GM19043 (cell line): ENCODE measurements at regions not wholly inside any gene's neighbourhood (a gene's known extent, or its start where the extent isn't known, plus 50 kb on each side); places are given as distances from the start of the nearest gene placed in this dataset.
"Not testable (repeated sequence)": the region's sequence is repeated elsewhere in the genome, so short reads cannot be mapped to it uniquely, and the experiment has no call there.

Source experiments
- ATAC-seq: cut with Tn5 transposase; IDR thresholded peaks from one replicate; pipeline ENCODE4 v1.9.1; 2021; ENCODE audit warnings: low read depth; ENCODE audit not compliant: unreplicated experiment

DNA sequence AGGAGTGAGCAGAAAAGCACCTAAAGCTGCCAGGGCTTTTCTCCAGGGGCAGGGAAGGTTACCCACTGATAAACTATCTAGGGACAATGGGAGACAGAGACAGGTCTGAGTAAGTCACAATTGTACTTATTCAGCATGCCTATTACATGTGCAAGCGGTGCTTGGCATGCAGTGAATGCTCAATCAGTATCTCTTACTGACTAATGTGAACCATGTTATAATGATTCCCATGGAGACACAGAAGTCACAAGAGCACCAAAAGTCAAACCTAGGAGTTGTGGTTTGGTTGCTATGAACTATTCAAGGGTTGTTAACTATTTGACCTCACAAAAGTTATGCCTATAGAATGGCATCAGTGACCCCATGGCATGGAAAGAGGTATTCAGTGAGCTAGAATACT, 50.0 kb upstream of the RASGRP1 start:
- no peak for ATAC-seq

DNA sequence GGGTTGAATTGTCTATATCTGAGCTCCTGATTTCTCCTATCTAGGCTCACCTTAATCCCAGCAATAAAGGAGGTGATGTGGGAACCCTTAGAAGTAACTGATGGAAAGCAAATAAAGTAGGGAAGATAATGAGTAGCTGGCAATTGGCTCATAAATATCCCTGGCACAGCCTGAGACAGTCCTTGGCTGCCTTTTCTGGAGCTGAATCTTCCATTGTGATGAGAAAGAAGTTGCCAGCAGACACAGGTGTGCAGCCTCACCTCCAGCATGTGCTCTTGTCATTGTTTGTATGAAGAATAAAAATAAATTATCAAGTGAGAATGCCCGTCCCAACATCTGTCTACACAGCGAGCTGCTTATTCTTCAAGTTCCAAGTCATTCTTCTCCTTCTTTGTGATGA, 53.2 kb upstream of the RASGRP1 start:
- no peak for ATAC-seq

DNA sequence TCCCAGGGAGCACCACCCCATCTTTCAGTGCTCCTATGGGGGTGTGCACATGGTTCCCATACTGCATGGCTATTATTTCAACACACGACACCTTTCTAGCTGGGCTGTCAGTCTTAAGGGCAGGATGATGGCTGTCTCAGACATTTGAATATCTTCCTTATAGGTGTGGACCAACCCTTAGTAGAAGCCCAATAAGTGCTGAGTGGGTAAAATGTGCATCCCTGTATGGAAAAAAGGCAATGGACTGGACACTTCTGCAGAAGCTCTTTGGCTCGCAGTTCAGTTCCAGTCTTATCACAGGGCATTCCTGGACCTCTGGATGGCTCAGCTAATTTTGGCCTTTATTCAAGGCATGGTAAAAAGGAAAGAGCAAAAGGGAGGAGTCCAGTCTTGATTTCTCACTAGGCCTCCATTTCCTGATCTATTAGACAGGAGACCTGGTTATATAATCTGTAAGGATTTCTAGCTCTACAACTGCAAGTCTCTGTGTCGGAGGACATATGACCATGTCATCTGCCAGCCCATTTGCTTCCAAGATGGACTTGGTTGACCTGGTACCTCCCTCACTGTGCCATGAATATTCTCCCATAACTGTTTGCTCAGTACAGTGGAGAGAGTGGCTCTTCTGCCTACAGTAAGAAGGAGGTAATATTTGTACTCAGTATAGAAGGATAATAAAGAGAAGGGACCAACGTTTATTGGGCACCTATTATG, 53.8 kb upstream of the RASGRP1 start:
- ATAC-seq, result no peak

DNA sequence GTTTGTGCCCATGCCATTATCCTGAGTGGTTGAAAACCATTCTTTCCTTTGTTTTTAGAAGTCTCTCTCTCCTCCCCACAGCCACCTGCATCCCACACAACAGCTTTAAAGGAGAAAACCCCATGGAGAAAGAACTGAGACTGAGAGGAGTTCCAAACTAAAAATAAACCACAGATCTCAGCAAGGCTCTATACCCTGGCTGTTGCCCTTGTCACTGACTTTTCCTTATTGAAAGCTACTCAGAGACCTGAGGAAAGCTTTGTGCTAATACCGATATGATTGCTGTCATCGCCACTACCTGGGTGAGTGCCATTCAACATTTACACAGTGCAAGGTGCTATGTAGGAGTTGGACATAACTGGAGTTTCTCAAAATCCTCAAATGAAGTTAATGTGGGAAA, 55.5 kb upstream of the RASGRP1 start:
- ATAC-seq, result no peak

DNA sequence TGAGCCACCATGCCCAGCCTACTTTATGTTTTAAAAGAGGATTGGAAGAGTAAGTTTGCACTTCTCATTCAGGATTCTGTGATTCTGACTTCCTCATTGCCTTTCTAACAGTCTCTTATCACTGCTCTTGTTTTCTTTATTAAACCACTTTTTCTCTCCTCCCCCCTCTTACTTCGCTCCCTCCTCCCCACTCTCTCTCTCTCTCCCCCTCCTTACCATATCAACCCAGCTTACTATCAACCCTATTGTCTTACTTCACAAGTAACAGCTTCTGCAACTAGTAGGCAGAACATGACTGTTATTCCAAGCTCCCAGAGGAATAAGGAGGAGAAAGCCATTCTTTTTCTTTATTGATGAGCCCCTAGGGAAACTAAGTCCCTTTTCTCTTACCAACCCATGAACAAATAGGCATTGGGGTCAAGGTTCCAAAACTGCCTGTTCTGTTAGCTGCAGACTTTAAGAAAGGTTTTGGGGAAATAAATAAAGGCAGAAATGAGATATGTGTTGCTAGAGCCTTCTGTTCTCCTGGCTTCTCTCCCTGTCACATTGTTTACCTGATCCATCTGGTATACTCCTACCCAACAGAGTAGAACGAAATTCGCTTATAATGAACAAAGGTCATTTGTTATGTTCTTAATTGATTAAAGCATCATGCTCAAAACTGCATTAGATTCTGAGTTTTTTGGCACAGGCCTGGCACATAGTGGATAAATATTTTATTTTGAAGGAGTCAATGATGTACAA, 56.4 kb upstream of the RASGRP1 start:
- no peak for ATAC-seq

DNA sequence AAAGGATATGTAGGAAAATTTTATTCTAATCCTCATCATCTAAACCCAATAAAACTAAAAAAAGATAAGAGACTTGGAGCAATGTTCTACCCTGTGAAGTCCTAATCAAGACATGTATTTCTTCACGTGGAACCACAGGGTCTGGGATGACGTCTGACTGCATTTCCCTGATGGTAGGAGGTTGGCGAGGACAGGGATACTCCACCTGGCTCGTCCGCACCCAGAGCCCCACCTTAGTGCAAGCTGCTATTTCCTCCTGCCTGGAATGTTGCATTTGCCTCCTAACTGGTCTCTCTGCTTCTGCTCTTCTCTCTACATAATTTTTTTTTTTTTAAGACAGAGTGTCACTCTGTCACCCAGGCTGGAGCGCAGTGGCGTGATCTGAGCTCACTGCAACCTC, 57.7 kb upstream of the RASGRP1 start:
- ATAC-seq, result no peak

DNA sequence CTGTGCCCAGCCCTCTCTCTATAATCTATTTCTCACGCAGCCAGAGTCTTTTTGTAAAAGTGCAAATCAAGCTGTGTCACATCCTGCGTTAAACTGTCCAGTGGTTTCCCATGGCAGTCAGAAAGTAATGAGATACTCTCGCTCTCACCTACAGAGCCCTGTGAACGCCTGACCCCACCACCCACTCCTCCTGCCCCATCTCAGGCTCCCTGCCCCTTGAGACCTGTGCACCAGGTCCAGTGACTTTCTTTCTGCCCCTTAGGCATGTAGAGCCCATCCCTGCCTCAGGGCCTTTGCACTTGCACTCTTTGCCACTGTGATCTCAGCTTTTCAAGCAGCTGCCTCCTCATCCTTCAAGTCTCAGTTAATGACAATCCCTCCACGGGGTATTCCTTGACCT, 58.3 kb upstream of the RASGRP1 start:
- no peak for ATAC-seq

DNA sequence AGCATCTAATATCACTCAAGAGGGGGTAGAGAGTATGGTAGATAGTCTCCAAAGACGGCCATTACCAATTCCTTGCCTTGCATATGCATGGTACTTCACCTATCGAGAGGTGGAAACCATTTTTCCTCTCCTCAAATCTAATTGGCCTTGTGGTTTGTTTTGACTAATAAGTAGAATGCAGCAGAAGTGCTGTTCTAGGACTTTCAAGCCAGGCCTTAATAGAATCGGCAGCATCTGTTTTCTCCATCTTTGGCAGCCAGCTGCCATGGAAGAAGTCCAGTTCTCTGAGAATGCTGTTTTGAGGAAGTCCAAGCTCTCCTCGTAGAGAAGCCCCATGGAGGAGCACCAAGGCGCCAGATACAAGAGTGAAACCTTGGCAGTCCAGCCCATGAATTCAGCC, 59.1 kb upstream of the RASGRP1 start:
- no peak for ATAC-seq

DNA sequence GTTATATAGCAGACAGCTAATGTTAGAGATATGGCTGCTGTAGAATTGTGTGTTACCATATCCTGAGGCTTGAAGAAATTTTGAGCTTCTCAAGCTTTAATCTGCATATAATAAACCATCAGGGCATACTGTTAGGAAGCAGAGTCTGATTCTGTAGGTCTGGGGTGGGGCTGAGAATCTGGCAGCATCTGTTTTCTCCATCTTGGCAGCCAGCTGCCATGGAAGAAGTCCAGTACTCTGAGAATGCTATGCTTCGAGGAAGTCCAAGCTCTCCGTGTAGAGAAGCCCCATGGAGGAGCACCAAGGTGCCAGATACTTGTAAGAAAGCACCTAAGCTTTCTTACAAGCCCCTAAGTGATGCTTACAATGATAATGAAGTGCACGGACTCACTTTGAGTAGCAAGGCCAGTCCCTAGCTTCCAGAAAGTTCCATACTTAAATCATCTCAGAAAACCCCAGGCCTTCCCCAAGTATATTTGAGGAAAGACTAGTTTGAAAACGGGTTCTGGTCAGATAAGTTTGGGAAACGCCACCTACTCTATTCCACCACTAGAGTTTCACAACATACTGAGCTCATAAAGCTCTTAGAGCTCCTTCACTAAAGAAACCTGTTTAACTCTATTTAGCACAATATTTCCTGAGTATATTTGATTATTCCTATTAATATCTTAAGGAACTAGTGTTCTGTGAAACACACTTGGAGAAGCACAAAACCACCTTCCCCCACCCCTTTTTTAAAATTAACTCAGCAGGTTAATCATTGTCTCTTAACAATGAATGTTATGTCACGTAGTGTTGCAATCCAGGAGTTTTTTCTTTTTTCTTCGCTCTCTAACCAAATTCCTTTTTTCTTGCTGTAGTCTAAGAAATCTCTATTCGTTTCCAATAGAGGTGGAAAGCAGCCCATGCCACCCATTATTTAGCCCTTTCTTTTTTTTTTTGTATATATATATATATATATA, 59.9 kb upstream of the RASGRP1 start:
- ATAC-seq, result no peak

DNA sequence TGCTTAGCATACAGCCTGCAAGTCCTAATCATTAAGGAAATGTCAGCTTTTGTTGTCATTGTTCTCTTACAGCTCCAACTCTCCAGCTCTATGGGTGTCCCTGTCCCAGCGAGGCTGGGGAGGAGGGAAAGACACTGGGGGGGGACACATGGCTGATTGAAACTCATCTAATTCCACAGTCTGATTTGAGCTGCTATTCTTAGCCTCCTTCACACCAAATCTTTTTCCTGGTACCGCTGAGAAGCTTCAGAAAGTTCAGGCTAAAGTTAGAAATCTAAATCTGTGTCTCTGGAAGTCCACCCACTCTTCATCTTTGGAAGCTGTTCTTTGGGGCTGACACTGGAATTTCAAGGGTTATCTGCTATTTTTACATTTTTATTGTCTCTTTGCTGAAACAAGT, 61.3 kb upstream of the RASGRP1 start:
- no peak for ATAC-seq

DNA sequence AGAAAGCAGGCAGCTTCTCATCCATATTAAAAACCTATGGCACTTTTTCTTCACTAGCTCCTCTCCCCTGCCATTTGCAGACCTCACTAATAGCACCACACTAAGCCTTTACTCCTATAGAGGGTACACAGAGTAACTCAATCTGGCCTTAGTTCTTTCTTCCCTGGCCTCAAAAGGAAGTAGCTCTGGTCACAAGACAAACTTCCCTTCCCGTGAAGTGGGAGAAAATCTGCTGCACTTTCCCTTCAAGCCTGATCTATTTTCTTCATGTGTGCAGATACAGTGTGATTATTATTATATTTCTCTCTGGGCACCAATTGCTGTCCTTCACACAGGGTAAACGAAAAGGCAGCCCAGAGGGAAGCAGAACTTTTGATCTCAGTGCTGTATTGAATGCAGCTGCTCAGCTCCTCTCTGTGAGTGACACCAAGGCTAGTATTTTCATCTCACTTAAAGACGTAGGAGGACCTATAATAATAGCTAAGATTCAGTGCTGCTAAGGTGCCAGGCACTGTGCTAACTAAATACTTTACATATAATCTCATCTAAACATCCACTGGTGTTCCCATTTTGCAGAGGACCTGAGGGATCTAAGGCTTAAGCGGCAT, 61.9 kb upstream of the RASGRP1 start:
- no peak for ATAC-seq

DNA sequence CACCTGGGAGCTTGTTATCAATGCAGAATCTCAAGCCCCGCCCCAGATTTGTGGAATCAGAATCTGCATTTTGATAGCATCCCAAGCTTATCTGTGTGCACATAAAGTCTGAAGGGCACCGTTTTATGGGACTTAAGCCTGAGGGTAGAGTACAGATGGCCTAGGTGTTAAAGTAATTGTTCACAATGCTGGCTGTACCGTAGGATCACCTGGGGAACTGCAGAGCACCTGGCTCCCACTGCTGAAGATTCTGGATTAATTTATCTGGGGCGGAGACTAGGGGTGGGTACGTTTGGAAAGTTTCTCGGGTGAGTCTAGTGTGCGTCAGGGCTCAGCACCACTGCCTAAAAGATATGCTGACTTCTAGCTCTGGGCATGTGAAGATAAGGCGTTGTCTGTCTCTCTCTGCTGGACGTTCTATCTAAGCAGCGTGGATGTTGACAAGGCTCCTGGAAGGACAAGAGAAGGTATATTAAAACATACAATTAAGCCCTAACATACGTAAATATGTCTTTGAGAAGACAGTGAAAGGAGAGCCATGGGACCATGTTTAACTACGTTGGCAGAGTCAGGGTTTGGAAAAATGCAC, 63.2 kb upstream of the RASGRP1 start:
- no peak for ATAC-seq

DNA sequence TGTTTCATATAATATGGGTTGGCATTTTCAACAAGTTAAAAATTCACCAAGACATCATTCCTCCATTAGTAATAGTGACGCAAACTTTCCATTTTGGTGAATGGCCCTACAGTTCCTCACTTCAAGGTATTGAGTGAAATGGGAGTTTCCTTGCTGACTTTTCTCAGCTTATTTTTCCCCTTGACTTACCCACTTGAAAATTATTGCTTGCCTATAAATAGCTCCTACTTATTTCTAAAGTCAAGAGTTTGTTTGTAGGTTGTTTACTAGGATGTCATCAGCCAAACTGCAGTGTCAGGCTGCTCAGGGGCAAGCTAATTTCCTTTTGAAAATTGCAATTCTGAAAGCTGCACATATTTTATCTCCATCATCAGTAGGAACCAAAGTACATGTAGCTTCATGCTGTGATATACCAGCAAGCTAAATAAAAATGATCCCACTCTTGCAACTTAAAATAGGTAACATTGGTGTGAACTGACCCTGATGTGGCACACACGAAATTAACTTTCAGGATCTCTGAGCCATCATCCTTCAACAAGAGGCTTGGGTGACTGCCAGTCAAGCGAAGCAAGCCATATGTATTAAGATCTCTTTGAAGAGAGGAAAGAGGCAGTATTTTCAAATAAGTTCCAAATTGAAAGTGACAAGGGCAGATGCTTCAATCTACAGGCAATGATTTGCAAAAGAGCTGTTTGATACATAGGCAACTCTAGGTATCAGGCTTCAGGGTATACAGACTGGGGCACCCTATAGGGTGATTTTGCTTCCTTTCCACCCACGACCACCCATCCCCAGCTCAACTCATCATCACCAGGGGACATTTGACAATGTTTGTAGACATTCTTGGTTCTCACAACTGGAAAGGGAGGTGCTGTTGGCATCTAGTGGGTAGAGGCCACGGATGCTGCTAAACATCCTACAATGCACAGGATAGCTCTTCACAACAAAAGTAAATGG, 66.8 kb upstream of the RASGRP1 start:
- no peak for ATAC-seq

DNA sequence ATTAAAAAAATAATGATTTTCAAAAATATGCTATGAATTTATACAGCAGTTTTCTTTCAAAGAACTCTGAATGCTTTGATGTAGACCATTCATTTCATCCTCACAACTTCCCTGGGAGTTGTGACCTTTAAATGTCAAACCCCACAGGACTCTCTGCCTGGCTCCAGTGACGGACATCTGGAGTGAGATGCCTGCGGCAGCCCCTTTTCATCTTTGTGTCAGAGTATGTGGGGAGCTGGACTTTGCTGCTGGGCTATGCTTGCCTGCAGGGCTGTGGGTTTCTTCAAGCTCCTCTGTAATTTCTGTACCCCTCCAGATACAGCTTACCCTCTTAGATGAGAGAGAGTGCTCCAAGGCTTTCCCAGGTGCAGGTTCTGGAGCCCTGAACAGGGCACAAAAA, 70.6 kb upstream of the RASGRP1 start:
- no peak for ATAC-seq

DNA sequence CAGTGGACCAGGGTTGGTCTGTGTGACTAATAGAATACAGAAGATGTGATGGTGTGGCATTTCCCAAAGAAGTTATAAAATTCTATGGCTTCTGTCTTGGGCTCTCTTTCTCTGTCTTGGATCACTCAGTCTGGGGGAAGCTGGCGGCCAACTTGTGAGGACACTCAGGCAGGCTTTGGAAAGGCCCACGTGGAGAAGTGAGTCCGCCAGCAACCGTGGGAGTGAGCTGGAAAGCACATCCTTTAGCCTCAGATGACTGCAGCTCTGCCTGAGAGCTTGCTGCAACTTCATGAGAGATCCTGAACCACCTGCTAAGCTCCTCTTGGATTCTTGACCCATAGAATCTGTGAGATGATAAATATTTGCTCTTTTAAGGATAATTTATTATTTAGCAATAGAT, 72.0 kb upstream of the RASGRP1 start:
- no peak for ATAC-seq

DNA sequence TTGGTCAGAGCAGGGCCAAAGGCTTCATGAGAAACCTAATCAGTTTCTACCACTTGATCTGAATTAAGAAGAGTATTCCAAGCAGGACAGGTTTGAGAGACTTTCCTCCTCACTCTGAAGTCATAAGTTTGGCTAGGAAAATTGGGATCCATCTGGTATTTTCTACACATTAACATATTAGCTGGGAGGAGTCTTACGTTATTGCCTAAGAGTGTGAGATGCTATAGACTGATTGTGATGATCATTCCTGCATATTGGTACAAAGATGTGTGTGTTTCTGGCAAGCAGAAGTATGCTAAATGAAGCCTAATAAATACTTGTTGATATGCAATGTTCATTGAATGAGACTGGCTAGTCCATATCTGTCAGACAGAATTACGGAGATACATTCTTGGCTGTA, 73.5 kb upstream of the RASGRP1 start:
- no peak for ATAC-seq

DNA sequence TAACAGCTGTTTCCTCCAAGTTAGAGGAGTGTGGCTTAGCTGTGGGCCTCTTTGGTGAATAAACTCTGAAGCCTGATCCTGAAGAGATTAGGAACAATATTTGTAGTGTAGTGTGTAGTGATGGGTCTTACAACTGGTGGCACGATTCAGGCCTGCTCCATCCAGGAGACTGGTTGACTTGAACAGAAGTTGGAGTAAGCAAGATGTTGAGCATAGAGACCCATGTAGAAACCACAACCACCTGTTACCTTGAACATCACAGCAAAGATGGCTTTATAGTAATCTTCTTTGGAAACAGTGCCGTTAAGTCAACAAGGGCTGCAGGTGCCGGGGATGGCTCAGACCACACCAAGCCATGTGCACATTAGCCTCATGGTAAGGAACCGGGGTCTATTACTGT, 74.2 kb upstream of the RASGRP1 start:
- no peak for ATAC-seq

DNA sequence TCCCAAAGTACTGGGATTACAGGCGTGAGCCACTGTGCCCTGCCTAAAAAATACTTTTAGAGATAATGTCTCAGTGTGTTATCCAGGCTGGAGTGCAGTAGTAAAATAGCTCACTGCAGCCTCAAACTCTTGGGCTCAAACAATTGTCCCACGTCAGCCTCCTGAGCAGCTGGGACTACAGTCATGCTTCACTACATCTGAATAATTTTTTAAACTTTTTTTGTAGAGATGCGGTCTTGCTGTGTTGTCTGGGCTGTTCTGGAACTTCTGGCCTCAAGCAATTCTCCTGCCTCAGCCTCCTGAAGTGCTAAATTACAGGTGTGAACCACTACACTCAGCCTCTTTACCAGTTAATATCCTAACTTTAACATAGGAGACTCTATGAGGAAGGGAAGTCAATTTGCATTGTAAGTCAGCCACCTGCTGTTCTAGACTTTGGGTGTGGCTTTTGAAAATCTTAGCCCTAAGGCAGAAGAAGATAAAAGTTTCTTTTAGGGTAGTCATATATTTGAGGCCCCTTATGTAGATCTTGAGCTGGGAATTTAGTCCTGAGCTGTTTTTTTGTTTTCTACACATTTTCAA, 78.2 kb upstream of the RASGRP1 start:
- ATAC-seq, result no peak

DNA sequence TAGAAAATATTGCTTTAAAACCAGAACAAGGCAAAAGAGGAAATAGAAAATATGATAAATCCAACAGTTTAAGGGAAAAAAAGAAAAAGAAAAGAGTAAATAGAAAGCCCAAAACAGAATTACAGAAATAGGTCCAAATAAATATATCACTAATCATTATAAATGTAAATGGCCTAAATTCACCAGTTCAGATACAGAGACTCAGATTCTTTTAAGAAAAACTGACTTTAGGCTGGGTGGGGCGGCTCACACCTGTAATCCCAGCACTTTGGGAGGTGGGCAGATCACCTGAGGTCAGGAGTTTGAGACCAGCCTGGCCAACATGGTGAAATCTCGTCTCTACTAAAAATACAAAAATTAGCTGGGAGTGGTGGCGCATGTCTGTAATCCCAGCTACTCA, 79.7 kb upstream of the RASGRP1 start:
- not testable (repeated sequence) for ATAC-seq
